COR-L47 (cell line): ENCODE measurements at regions not wholly inside any gene's neighbourhood (a gene's known extent, or its start where the extent isn't known, plus 50 kb on each side); places are given as distances from the start of the nearest gene placed in this dataset.
A peak's percentile ranks its signal among the peaks of the same experiment; 100 is the strongest.

Experiments used
- DNase-seq: peaks from one replicate; lab custom pipeline; 2025; lab: John Stamatoyannopoulos, UW

- no peak for DNase-seq
These were observed 136.4 kb downstream of the KIF26A start for GRCh38 chr14:104274806-104275205.

GRCh38 chr14:104277416-104278213 lies 139.2 kb downstream of the KIF26A start:
- no peak for DNase-seq

- no peak for DNase-seq
These were observed 139.8 kb downstream of the KIF26A start for GRCh38 chr14:104278214-104278534.

GRCh38 chr14:104280085-104280901 lies 141.9 kb downstream of the KIF26A start:
- no peak for DNase-seq

- DNase-seq, result no peak
These were observed 142.7 kb downstream of the KIF26A start for GRCh38 chr14:104280902-104281767.

GRCh38 chr14:104281768-104282301 lies 143.4 kb downstream of the KIF26A start:
- no peak for DNase-seq

GRCh38 chr14:104282332-104283196 lies 144.2 kb downstream of the KIF26A start:
- no peak for DNase-seq

GRCh38 chr14:104283197-104284106 lies 145.1 kb downstream of the KIF26A start:
- DNase-seq, result peak; percentile 63

- peak; percentile 57 for DNase-seq
These were observed 145.8 kb downstream of the KIF26A start for GRCh38 chr14:104284107-104284592.

- no peak for DNase-seq
These were observed 146.5 kb downstream of the KIF26A start for GRCh38 chr14:104284636-104285507.

- DNase-seq, result no peak
These were observed 147.1 kb downstream of the KIF26A start for GRCh38 chr14:104285508-104285840.

- no peak for DNase-seq
These were observed 147.7 kb downstream of the KIF26A start for GRCh38 chr14:104286086-104286485.

- DNase-seq, result no peak
These were observed 148.1 kb downstream of the KIF26A start for GRCh38 chr14:104286496-104286895.

- no peak for DNase-seq
These were observed 149.1 kb downstream of the KIF26A start for GRCh38 chr14:104287301-104288009.

GRCh38 chr14:104288272-104288671 lies 149.9 kb downstream of the KIF26A start:
- DNase-seq, result no peak

- no peak for DNase-seq
These were observed 151.1 kb downstream of the KIF26A start for GRCh38 chr14:104289507-104289906.

GRCh38 chr14:104290058-104290667 lies 151.8 kb downstream of the KIF26A start:
- no peak for DNase-seq

GRCh38 chr14:104290756-104291122 lies 152.4 kb downstream of the KIF26A start:
- DNase-seq, result no peak
